Endothelial cell (in vitro differentiated cells): ENCODE measurements at regions not wholly inside any gene's neighbourhood (a gene's known extent, or its start where the extent isn't known, plus 50 kb on each side); places are given as distances from the start of the nearest gene placed in this dataset.

Experiments used
- DNase-seq: peaks from one replicate; pipeline ENCODE4 v3.0.0; 2021; ENCODE audit warnings: low spot score
- H3K27ac Mint-ChIP-seq: one replicate; pipeline ENCODE4 v1.8.0; 2021; ENCODE audit warnings: mixed read lengths, inconsistent platforms; ENCODE audit not compliant: unreplicated experiment
- H3K27me3 Mint-ChIP-seq: one replicate; pipeline ENCODE4 v1.8.0; 2021; ENCODE audit warnings: mild to moderate bottlenecking, moderate library complexity, mixed read lengths, inconsistent platforms; ENCODE audit not compliant: unreplicated experiment
- H3K36me3 Mint-ChIP-seq: one replicate; pipeline ENCODE4 v1.8.0; 2021; ENCODE audit warnings: mild to moderate bottlenecking, low read depth, mixed read lengths, inconsistent platforms; ENCODE audit not compliant: unreplicated experiment
- H3K4me1 Mint-ChIP-seq: one replicate; pipeline ENCODE4 v1.8.0; 2021; ENCODE audit warnings: mild to moderate bottlenecking, mixed read lengths, inconsistent platforms; ENCODE audit not compliant: unreplicated experiment
- H3K4me3 Mint-ChIP-seq: one replicate; pipeline ENCODE4 v1.8.0; 2021; ENCODE audit warnings: mild to moderate bottlenecking, mixed read lengths, inconsistent platforms; ENCODE audit not compliant: unreplicated experiment
- H3K9me3 Mint-ChIP-seq: one replicate; pipeline ENCODE4 v1.8.0; 2021; ENCODE audit warnings: mixed read lengths, inconsistent platforms; ENCODE audit not compliant: unreplicated experiment
- CTCF ChIP-seq: fragments of 200-600 bp; sonication (generic); IDR thresholded peaks from one replicate; pipeline ENCODE4 v1.5.0; 2021; ENCODE audit warnings: antibody characterized with exemption; ENCODE audit not compliant: unreplicated experiment

GRCh38 chr10:112047674-112048073 lies 135.9 kb downstream of the GPAM start:
- no peaks in the 10 kb centered on the region for H3K36me3 Mint-ChIP-seq
- no peak overlapping the region for H3K27ac Mint-ChIP-seq
- H3K4me3 Mint-ChIP-seq, result no peak overlapping the region
- H3K27me3 Mint-ChIP-seq, result peaks cover 2% of the 10 kb centered on the region
- TF ChIP-seq CTCF, result no peak
- no peaks in the 10 kb centered on the region for H3K9me3 Mint-ChIP-seq
- peaks cover 10% of the 10 kb centered on the region for H3K4me1 Mint-ChIP-seq
- no peak for DNase-seq

- H3K27ac Mint-ChIP-seq, result no peak overlapping the region
- H3K27me3 Mint-ChIP-seq, result peaks cover 2% of the 10 kb centered on the region
- H3K4me3 Mint-ChIP-seq, result no peak overlapping the region
- no peaks in the 10 kb centered on the region for H3K36me3 Mint-ChIP-seq
- no peaks in the 10 kb centered on the region for H3K9me3 Mint-ChIP-seq
- peaks cover 10% of the 10 kb centered on the region for H3K4me1 Mint-ChIP-seq
- TF ChIP-seq CTCF, result no peak
- no peak for DNase-seq
Observed at GRCh38 chr10:112052166-112052565, 131.4 kb downstream of the GPAM start.

- Mint-ChIP-seq H3K36me3 (no peaks in the 10 kb centered on the region), H3K27me3 (no peaks in the 10 kb centered on the region), H3K27ac (no peak overlapping the region), H3K9me3 (no peaks in the 10 kb centered on the region), H3K4me1 (no peaks in the 10 kb centered on the region), H3K4me3 (no peak overlapping the region)
- no peak for DNase-seq
- no peak for TF ChIP-seq CTCF
Observed at GRCh38 chr10:112053895-112054294, 129.7 kb downstream of the GPAM start.

DNA sequence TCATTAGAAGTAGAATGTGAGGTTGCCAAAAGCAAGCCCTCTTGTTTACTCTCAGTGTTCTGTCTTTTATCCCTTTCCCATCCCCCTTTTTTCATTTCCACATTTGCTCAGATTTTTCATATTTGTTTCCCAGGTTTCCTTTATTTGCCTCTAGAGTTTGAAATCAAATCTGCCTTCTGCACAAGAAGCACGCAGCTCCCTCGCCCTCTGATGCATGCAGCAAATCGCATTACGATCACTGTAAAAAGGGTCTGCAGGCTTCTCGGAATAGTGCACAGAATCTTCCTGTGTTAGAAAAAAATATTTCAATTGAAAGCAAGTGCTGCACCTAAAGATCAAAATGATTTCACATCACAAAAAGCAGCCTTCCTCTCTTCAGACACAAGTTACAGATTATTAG lies 129.0 kb downstream of the GPAM start:
- no peak for TF ChIP-seq CTCF
- no peak overlapping the region for H3K4me3 Mint-ChIP-seq
- DNase-seq, result no peak
- H3K27ac Mint-ChIP-seq, result no peak overlapping the region
- H3K36me3 Mint-ChIP-seq, result no peaks in the 10 kb centered on the region
- H3K4me1 Mint-ChIP-seq, result no peaks in the 10 kb centered on the region
- H3K9me3 Mint-ChIP-seq, result no peaks in the 10 kb centered on the region
- no peaks in the 10 kb centered on the region for H3K27me3 Mint-ChIP-seq

- DNase-seq, result no peak
- TF ChIP-seq CTCF, result no peak
- Mint-ChIP-seq H3K27me3 (no peaks in the 10 kb centered on the region), H3K36me3 (no peaks in the 10 kb centered on the region), H3K4me1 (no peaks in the 10 kb centered on the region), H3K27ac (no peak overlapping the region), H3K9me3 (no peaks in the 10 kb centered on the region), H3K4me3 (no peak overlapping the region)
Observed at GRCh38 chr10:112057072-112057471, 126.5 kb downstream of the GPAM start.
